Transverse colon (tissue), 4 donors: ENCODE measurements at regions not wholly inside any gene's neighbourhood (a gene's known extent, or its start where the extent isn't known, plus 50 kb on each side); places are given as distances from the start of the nearest gene placed in this dataset.
A peak's percentile ranks its signal among the peaks of the same experiment; 100 is the strongest.

Experiments used
- DNase-seq: peaks from one replicate; pipeline ENCODE4 v3.0.0-alpha.2; 2019
- H3K27ac ChIP-seq, 4 donors: fragments of 200-600 bp; sonication (generic); 2 replicates each; pipeline ENCODE4 v1.5.1; 2016 to 2018; ENCODE audit warnings: inconsistent platforms in 4 of 4
- H3K27me3 ChIP-seq: fragments of 200-600 bp; sonication (generic); 2 replicates; pipeline ENCODE4 v1.5.1; 2017; ENCODE audit warnings: inconsistent platforms
- H3K36me3 ChIP-seq, 4 donors: fragments of 200-600 bp; sonication (generic); 2 replicates each; pipeline ENCODE4 v1.5.1; 2017 to 2019; ENCODE audit warnings: inconsistent platforms in 4 of 4
- H3K4me1 ChIP-seq, 4 donors: fragments of 200-600 bp; sonication (generic); 2 replicates each; pipeline ENCODE4 v1.5.1; 2017 to 2020; ENCODE audit warnings: inconsistent platforms in 4 of 4
- H3K4me3 ChIP-seq, 4 donors: fragments of 200-600 bp; sonication (generic); 1 replicate in 1 of 4; 2 replicates in 3 of 4; pipeline versions ENCODE4 v1.5.1 to v1.6.1; 2017 to 2019; ENCODE audit warnings: inconsistent platforms in 4 of 4
- H3K9me3 ChIP-seq, 2 donors: fragments of 200-600 bp; sonication (generic); 2 replicates each; pipeline ENCODE4 v1.5.1; 2017 to 2019; ENCODE audit warnings: inconsistent platforms in 2 of 2
- CTCF ChIP-seq, 5 experiments: fragments of 200-600 bp in 3 of 5; fragments of 450-650 bp in 2 of 5; sonication (generic) in 3 of 5; IDR thresholded peaks; 1 replicate in 2 of 5; 2 replicates in 3 of 5; pipeline ENCODE4 v1.5.1; 2016 to 2017; ENCODE audit warnings: antibody characterized with exemption in 5 of 5, inconsistent platforms in 3 of 5, mild to moderate bottlenecking in 2 of 5, moderate library complexity in 1 of 5
- EP300 ChIP-seq: sonication (generic); formaldehyde crosslinking; IDR thresholded peaks from one replicate; pipeline ENCODE4 v1.6.1; 2017; ENCODE audit warnings: antibody characterized with exemption, low read depth
- POLR2A ChIP-seq: fragments of 450-650 bp; IDR thresholded peaks from one replicate; pipeline ENCODE4 v1.6.1; 2016; ENCODE audit warnings: antibody characterized with exemption, mild to moderate bottlenecking, moderate library complexity
- POLR2AphosphoS5 ChIP-seq, 3 donors: sonication (generic); formaldehyde crosslinking; IDR thresholded peaks; one replicate each; pipeline ENCODE4 v1.6.1; 2016; ENCODE audit warnings: antibody characterized with exemption in 3 of 3
- WGBS, 2 donors: methylation state at CpG; one replicate each; pipeline ENCODE4 v1.1.5; 2018; ENCODE audit warnings: low coverage in 1 of 2; 5-methylcytosine and 5-hydroxymethylcytosine counted together
- in situ Hi-C, 4 donors: fragments of 200-750 bp; cut with MboI; loops; one replicate each; pipeline versions ENCODE4 v1.15.0 to v1.15.1; 2017; ENCODE audit warnings: low sequenced_read_pairs in 3 of 4, low pct_ligation_motif_present in 1 of 4, low pct_unique_long_range_greater_than_20kb in 1 of 4
- intact Hi-C: fragments of 100-400 bp; cut with DNase I; formaldehyde crosslinking; loops from one replicate; pipeline ENCODE4 v1.15.1; 2023; ENCODE audit warnings: low total_unique reads

- intact Hi-C loops: no loop called here
Measured at GRCh38 chr3:177449360-177450006, 252.2 kb upstream of the TBL1XR1 start.

GRCh38 chr3:177451301-177451750 is 254.0 kb upstream of the TBL1XR1 start:
- Histone ChIP-seq H3K27ac (peak overlapping the region; percentile 53 to 77 (median 70)), H3K4me3 (no peak overlapping the region)
- WGBS, 2 donors: 65 to 77% methylated on average over 7 to 8 of the region's 8 CpGs

More at GRCh38 chr3:177449360-177450006, 252.2 kb upstream of the TBL1XR1 start:
- DNase-seq: no peak
- H3K27ac ChIP-seq: peak overlapping the region; percentile 62 to 77 (median 70)
- H3K4me3 ChIP-seq: no peak overlapping the region
- no peaks in the 10 kb centered on the region for H3K27me3 ChIP-seq
- no peaks in the 10 kb centered on the region for H3K9me3 ChIP-seq
- 69 to 80% methylated on average over 4 to 5 of the region's 5 CpGs for WGBS, 2 donors
- H3K36me3 ChIP-seq: no peaks in the 10 kb centered on the region
- H3K4me1 ChIP-seq: peaks cover 13 to 63% (median 32%) of the 10 kb centered on the region in 4 donors
- TF ChIP-seq POLR2A: no peak
- TF ChIP-seq POLR2AphosphoS5 (IDR thresholded peaks at IDR 0.05): no peak
- in situ Hi-C loops: no loop called here

GRCh38 chr3:177451864-177452830 is 254.9 kb upstream of the TBL1XR1 start:
- Histone ChIP-seq H3K9me3 (no peaks in the 10 kb centered on the region), H3K4me3 (no peak overlapping the region), H3K36me3 (no peaks in the 10 kb centered on the region), H3K4me1 (peaks cover 6 to 38% (median 13%) of the 10 kb centered on the region in 4 donors), H3K27ac (peak overlapping the region; percentile 53 to 77 (median 70)), H3K27me3 (no peaks in the 10 kb centered on the region)
- intact Hi-C loops (no loop called here), in situ Hi-C loops (no loop called here)
- TF ChIP-seq POLR2A: no peak
- no peak for TF ChIP-seq EP300
- no peak for TF ChIP-seq POLR2AphosphoS5 (IDR thresholded peaks at IDR 0.05)
- no peak for TF ChIP-seq CTCF (IDR thresholded peaks at IDR 0.05)
- no peak for DNase-seq
- WGBS, 2 donors: 58 to 67% methylated on average over 4 to 5 of the region's 5 CpGs

More at GRCh38 chr3:177451301-177451750, 254.0 kb upstream of the TBL1XR1 start:
- in situ Hi-C loops: no loop called here
- intact Hi-C loops: no loop called here
- no peaks in the 10 kb centered on the region for H3K36me3 ChIP-seq
- no peaks in the 10 kb centered on the region for H3K9me3 ChIP-seq
- peaks cover 6 to 45% (median 19%) of the 10 kb centered on the region in 4 donors for H3K4me1 ChIP-seq
- TF ChIP-seq CTCF (IDR thresholded peaks at IDR 0.05) (no peak), POLR2AphosphoS5 (IDR thresholded peaks at IDR 0.05) (no peak), POLR2A (no peak), EP300 (no peak)
- no peaks in the 10 kb centered on the region for H3K27me3 ChIP-seq
- DNase-seq: no peak

GRCh38 chr3:177452831-177453450 is 255.7 kb upstream of the TBL1XR1 start:
- Histone ChIP-seq H3K27me3 (no peaks in the 10 kb centered on the region), H3K4me1 (peaks cover 6 to 30% (median 10%) of the 10 kb centered on the region in 4 donors), H3K27ac (peak overlapping the region in 3 of 4 donors; percentile 65 to 77 (median 74)), H3K36me3 (no peaks in the 10 kb centered on the region), H3K4me3 (no peak overlapping the region), H3K9me3 (no peaks in the 10 kb centered on the region)
- WGBS, 2 donors: 93 to 95% methylated on average over 6 of the region's 6 CpGs
- no peak for DNase-seq
- in situ Hi-C loops: no loop called here
- intact Hi-C loops: no loop called here
- TF ChIP-seq POLR2AphosphoS5 (IDR thresholded peaks at IDR 0.05): no peak
- no peak for TF ChIP-seq POLR2A
- TF ChIP-seq CTCF (IDR thresholded peaks at IDR 0.05): no peak
- TF ChIP-seq EP300: no peak
